ENCODE measurements at regions not wholly inside any gene's neighbourhood (a gene's known extent, or its start where the extent isn't known, plus 50 kb on each side); places are given as distances from the start of the nearest gene placed in this dataset.

GRCh38 chr12:87038098-87038497 is 781.9 kb upstream of the MGAT4C start:
- Mint-ChIP-seq H3K27ac (no peak overlapping the region), H3K27me3 (ENCODE audit: insufficient read depth) (no peaks in the 10 kb centered on the region), H3K4me3 (no peak overlapping the region), H3K36me3 (ENCODE audit: low read depth) (no peaks in the 10 kb centered on the region), H3K9me3 (peaks cover 21% of the 10 kb centered on the region), H3K4me1 (ENCODE audit: low read depth) (no peaks in the 10 kb centered on the region)
- TF ChIP-seq, protein P1, sequence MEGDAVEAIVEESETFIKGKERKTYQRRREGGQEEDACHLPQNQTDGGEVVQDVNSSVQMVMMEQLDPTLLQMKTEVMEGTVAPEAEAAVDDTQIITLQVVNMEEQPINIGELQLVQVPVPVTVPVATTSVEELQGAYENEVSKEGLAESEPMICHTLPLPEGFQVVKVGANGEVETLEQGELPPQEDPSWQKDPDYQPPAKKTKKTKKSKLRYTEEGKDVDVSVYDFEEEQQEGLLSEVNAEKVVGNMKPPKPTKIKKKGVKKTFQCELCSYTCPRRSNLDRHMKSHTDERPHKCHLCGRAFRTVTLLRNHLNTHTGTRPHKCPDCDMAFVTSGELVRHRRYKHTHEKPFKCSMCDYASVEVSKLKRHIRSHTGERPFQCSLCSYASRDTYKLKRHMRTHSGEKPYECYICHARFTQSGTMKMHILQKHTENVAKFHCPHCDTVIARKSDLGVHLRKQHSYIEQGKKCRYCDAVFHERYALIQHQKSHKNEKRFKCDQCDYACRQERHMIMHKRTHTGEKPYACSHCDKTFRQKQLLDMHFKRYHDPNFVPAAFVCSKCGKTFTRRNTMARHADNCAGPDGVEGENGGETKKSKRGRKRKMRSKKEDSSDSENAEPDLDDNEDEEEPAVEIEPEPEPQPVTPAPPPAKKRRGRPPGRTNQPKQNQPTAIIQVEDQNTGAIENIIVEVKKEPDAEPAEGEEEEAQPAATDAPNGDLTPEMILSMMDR (IDR thresholded peaks at IDR 0.05): no peak
- no peak for DNase-seq

GRCh38 chr12:87025976-87026375 is 769.8 kb upstream of the MGAT4C start:
- Mint-ChIP-seq H3K36me3 (ENCODE audit: low read depth) (no peaks in the 10 kb centered on the region), H3K27me3 (ENCODE audit: insufficient read depth) (no peaks in the 10 kb centered on the region), H3K27ac (no peak overlapping the region), H3K4me3 (no peak overlapping the region), H3K4me1 (ENCODE audit: low read depth) (no peaks in the 10 kb centered on the region), H3K9me3 (peaks cover 60% of the 10 kb centered on the region)
- TF ChIP-seq, protein P1 (IDR thresholded peaks at IDR 0.05): no peak
- DNase-seq: no peak

DNA sequence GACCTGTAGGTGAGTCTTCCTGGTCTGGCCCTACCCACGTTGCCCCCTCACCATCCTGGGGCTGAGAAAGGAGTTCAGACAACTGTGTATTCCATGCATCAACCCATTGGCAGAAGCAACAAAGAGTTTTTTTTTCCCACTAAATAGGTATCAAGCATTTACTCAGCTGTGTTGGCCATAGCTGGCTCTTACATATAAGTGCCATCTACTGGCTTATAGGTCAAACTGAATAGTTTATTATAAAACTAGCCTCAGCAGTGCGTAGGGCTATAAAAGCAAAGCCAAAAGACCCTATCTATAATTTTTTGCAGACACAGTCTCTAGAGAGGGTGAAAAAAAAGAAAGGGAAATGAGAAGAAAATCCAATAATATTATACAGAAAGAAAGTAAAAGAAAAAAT is 765.2 kb upstream of the MGAT4C start:
- H3K27me3 Mint-ChIP-seq (ENCODE audit: insufficient read depth): no peaks in the 10 kb centered on the region
- no peaks in the 10 kb centered on the region for H3K4me1 Mint-ChIP-seq (ENCODE audit: low read depth)
- H3K27ac Mint-ChIP-seq: no peak overlapping the region
- TF ChIP-seq, protein P1 (IDR thresholded peaks at IDR 0.05): no peak
- peaks cover 60% of the 10 kb centered on the region for H3K9me3 Mint-ChIP-seq
- DNase-seq: no peak
- H3K4me3 Mint-ChIP-seq: no peak overlapping the region
- no peaks in the 10 kb centered on the region; the same call in 1 of the 2 replicates for H3K36me3 Mint-ChIP-seq (ENCODE audit: low read depth)

DNA sequence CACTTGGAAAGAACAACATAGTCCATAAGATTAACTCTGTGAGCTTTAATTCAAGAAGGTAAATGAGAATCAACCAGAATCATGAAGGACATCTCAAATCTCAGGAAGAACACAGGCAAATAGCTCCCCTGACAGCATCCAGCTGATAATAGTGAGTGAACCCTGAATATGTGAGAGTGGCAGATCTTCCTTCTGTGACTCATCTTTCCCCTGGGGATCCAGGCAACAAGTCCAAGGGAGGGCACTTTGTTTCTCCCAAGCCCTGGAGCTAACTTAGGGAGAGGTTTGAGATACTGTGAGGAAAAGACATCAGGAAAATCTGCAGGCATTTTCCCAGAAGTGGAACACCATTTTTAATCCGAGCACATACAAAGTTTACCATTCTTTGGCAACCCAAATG is 763.9 kb upstream of the MGAT4C start:
- Mint-ChIP-seq H3K27me3 (ENCODE audit: insufficient read depth) (no peaks in the 10 kb centered on the region), H3K4me1 (ENCODE audit: low read depth) (no peaks in the 10 kb centered on the region), H3K4me3 (no peak overlapping the region), H3K27ac (no peak overlapping the region), H3K9me3 (peaks cover 52% of the 10 kb centered on the region), H3K36me3 (ENCODE audit: low read depth) (no peaks in the 10 kb centered on the region; the same call in 1 of the 2 replicates)
- DNase-seq: no peak
- TF ChIP-seq, protein P1 (IDR thresholded peaks at IDR 0.05): no peak

- no peaks in the 10 kb centered on the region for H3K4me1 Mint-ChIP-seq (ENCODE audit: low read depth)
These were observed 759.2 kb upstream of the MGAT4C start for GRCh38 chr12:87015352-87015751.

More at GRCh38 chr12:87015352-87015751, 759.2 kb upstream of the MGAT4C start:
- TF ChIP-seq, protein P1 (IDR thresholded peaks at IDR 0.05): no peak
- DNase-seq: no peak
- Mint-ChIP-seq H3K36me3 (ENCODE audit: low read depth) (no peaks in the 10 kb centered on the region; the same call in 1 of the 2 replicates), H3K27ac (no peak overlapping the region), H3K4me3 (no peak overlapping the region), H3K9me3 (peaks cover 19% of the 10 kb centered on the region), H3K27me3 (ENCODE audit: insufficient read depth) (no peaks in the 10 kb centered on the region)
